B cell (primary cell): ENCODE measurements at regions not wholly inside any gene's neighbourhood (a gene's known extent, or its start where the extent isn't known, plus 50 kb on each side); places are given as distances from the start of the nearest gene placed in this dataset.

Experiments used
- ATAC-seq: fragments of 200-7000 bp; cut with Tn5 transposase; one replicate; pipeline ENCODE4 v1.10.0; 2021; ENCODE audit warnings: low read depth, mild to moderate bottlenecking, moderate number of reproducible peaks, moderate library complexity
- CTCF ChIA-PET: fragments of 350-600 bp; sonication (Branson Sonifier 250); formaldehyde crosslinking; loops from one replicate; lab custom pipeline; 2021; ENCODE audit warnings: antibody characterized with exemption, inconsistent platforms; lab: Charles Lee
- POLR2A ChIA-PET: fragments of 350-600 bp; sonication (Branson Sonifier 250); formaldehyde crosslinking; loops from one replicate; lab custom pipeline; 2021; ENCODE audit warnings: antibody characterized with exemption; lab: Charles Lee
- DNase-seq: peaks from one replicate; pipeline ENCODE4 v3.0.0; 2013
- H2AFZ ChIP-seq: 2 replicates; pipeline ENCODE4 v1.6.1; 2012; ENCODE audit warnings: mild to moderate bottlenecking, low read depth, low read length; ENCODE audit not compliant: insufficient read depth, poor library complexity, severe bottlenecking
- H3K27ac ChIP-seq, 2 donors: 1 replicate in 1 of 2; 2 replicates in 1 of 2; pipeline ENCODE4 v1.5.1; 2012 to 2013; ENCODE audit warnings: low read length in 2 of 2, mild to moderate bottlenecking in 2 of 2, moderate library complexity in 1 of 2
- H3K27me3 ChIP-seq, 4 experiments: fragments of 200-600 bp in 1 of 4; sonication (generic) in 1 of 4; replicated peaks in 1 of 4; 1 replicate in 2 of 4; 2 replicates in 2 of 4; pipeline versions ENCODE4 v1.6.1 to v1.7.0; 2013 to 2016; ENCODE audit warnings: low read length in 3 of 4, mild to moderate bottlenecking in 2 of 4, mixed read lengths in 1 of 4, moderate library complexity in 1 of 4; ENCODE audit not compliant: insufficient read depth in 4 of 4, control insufficient read depth in 3 of 4; ENCODE audit errors: control extremely low read depth in 1 of 4
- H3K36me3 ChIP-seq, 2 experiments: replicated peaks in 1 of 2; 1 replicate in 1 of 2; 2 replicates in 1 of 2; pipeline versions ENCODE4 v1.6.1 to v1.7.1; 2013; ENCODE audit warnings: low read length in 1 of 2; ENCODE audit not compliant: insufficient read depth in 2 of 2, control insufficient read depth in 1 of 2; ENCODE audit errors: control extremely low read depth in 1 of 2, extremely low read depth in 1 of 2
- H3K4me1 ChIP-seq, 2 donors: fragments of 200-600 bp in 1 of 2; sonication (generic) in 1 of 2; 1 replicate in 1 of 2; 2 replicates in 1 of 2; pipeline versions ENCODE4 v1.5.1 to v1.6.1; 2013 to 2017; ENCODE audit warnings: low read length in 2 of 2; ENCODE audit not compliant: control insufficient read depth in 2 of 2, insufficient read depth in 2 of 2
- H3K4me2 ChIP-seq: replicated peaks from 2 replicates; pipeline ENCODE3; 2012; ENCODE audit warnings: mild to moderate bottlenecking, low read depth, low read length; ENCODE audit not compliant: poor library complexity, severe bottlenecking
- H3K4me3 ChIP-seq, 5 experiments: fragments of 200-600 bp in 1 of 5; sonication (generic) in 1 of 5; 1 replicate in 3 of 5; 2 replicates in 2 of 5; pipeline versions ENCODE4 v1.5.1 to v1.7.0; 2011 to 2016; ENCODE audit warnings: low read length in 4 of 5, mild to moderate bottlenecking in 4 of 5, low read depth in 2 of 5, control low read depth in 1 of 5, moderate library complexity in 1 of 5; ENCODE audit not compliant: insufficient read depth in 1 of 5; ENCODE audit errors: control extremely low read depth in 1 of 5, extremely low read depth in 1 of 5
- H3K79me2 ChIP-seq: fragments of 200-600 bp; sonication (generic); one replicate; pipeline ENCODE4 v1.6.0; 2016; ENCODE audit warnings: low read length; ENCODE audit not compliant: control insufficient read depth, insufficient read depth
- H3K9ac ChIP-seq: fragments of 200-600 bp; sonication (generic); 2 replicates; pipeline ENCODE4 v1.6.1; 2017; ENCODE audit warnings: mild to moderate bottlenecking, low read length, moderate library complexity
- H3K9me3 ChIP-seq, 3 donors: one replicate each; pipeline versions ENCODE4 v1.6.1 to v1.7.1; 2013; ENCODE audit warnings: low read length in 2 of 3; ENCODE audit not compliant: control insufficient read depth in 2 of 3, insufficient read depth in 1 of 3; ENCODE audit errors: control extremely low read depth in 1 of 3
- H4K20me1 ChIP-seq: 2 replicates; pipeline ENCODE4 v1.6.0; 2012; ENCODE audit warnings: mild to moderate bottlenecking, low read length; ENCODE audit not compliant: insufficient read depth, control insufficient read depth, poor library complexity, severe bottlenecking
- H3K27ac Mint-ChIP-seq: one replicate; pipeline ENCODE4 v1.8.0; 2021; ENCODE audit warnings: mixed read lengths
- H3K27me3 Mint-ChIP-seq: one replicate; pipeline ENCODE4 v1.8.0; 2021; ENCODE audit warnings: mixed read lengths
- H3K4me1 Mint-ChIP-seq: one replicate; pipeline ENCODE4 v1.8.0; 2021; ENCODE audit warnings: mixed read lengths
- H3K4me3 Mint-ChIP-seq: one replicate; pipeline ENCODE4 v1.8.0; 2021; ENCODE audit warnings: mixed read lengths
- H3K9me3 Mint-ChIP-seq: one replicate; pipeline ENCODE4 v1.8.0; 2022; ENCODE audit warnings: mixed read lengths; ENCODE audit not compliant: insufficient read depth
- EZH2 ChIP-seq: IDR thresholded peaks from 2 replicates; pipeline ENCODE4 v1.6.1; 2012; ENCODE audit warnings: borderline replicate concordance, low read depth, mild to moderate bottlenecking, moderate library complexity, low read length; ENCODE audit not compliant: insufficient read depth, poor library complexity, severe bottlenecking
- WGBS: methylation state at CpG from one replicate; pipeline ENCODE4 v1.1.5; 2013; ENCODE audit warnings: missing lambda C conversion rate; ENCODE audit not compliant: insufficient coverage; 5-methylcytosine and 5-hydroxymethylcytosine counted together
- intact Hi-C: fragments of 100-400 bp; cut with micrococcal nuclease; formaldehyde crosslinking; loops from one replicate; pipeline ENCODE4 v1.10.0; 2022
- TF ChIP-seq, protein P1 (sequence below): fragments of 200-600 bp; IDR thresholded peaks from one replicate; pipeline ENCODE4 v1.8.0; 2022; ENCODE audit warnings: antibody characterized with exemption, mild to moderate bottlenecking

DNA sequence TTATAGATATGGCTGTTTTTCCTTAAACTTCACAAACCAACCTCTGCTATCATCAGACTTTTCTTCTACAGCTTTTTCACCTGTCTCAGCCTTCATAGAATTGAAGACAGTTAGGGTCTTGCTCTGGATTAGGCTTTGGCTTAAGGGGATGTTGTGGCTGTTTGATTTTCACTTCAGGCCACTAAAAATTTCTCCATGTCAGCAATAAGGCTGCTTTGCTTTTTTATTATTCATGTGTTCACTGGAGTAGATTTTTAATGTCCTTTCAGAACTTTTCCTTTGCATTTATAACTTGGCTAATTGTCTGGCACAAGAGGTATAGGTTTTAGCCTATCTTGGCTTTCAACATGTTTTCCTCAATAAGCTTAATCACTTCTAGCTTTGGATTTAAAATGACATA, 392.6 kb downstream of the RFPL4B start:
- H3K27ac Mint-ChIP-seq: no peak overlapping the region
- Histone ChIP-seq H4K20me1 (no peaks in the 10 kb centered on the region), H3K9ac (no peak overlapping the region), H3K79me2 (no peaks in the 10 kb centered on the region), H3K4me1 (no peaks in the 10 kb centered on the region), H3K36me3 (no peaks in the 10 kb centered on the region), H2AFZ (no peak overlapping the region), H3K27me3 (no peaks in the 10 kb centered on the region), H3K4me3 (no peak overlapping the region), H3K27ac (no peak overlapping the region), H3K4me2 (no peak overlapping the region), H3K9me3 (no peaks in the 10 kb centered on the region)
- H3K4me1 Mint-ChIP-seq: no peaks in the 10 kb centered on the region
- CTCF ChIA-PET: no interaction called here
- intact Hi-C loops: no loop called here
- TF ChIP-seq EZH2: no peak
- TF ChIP-seq, protein P1, sequence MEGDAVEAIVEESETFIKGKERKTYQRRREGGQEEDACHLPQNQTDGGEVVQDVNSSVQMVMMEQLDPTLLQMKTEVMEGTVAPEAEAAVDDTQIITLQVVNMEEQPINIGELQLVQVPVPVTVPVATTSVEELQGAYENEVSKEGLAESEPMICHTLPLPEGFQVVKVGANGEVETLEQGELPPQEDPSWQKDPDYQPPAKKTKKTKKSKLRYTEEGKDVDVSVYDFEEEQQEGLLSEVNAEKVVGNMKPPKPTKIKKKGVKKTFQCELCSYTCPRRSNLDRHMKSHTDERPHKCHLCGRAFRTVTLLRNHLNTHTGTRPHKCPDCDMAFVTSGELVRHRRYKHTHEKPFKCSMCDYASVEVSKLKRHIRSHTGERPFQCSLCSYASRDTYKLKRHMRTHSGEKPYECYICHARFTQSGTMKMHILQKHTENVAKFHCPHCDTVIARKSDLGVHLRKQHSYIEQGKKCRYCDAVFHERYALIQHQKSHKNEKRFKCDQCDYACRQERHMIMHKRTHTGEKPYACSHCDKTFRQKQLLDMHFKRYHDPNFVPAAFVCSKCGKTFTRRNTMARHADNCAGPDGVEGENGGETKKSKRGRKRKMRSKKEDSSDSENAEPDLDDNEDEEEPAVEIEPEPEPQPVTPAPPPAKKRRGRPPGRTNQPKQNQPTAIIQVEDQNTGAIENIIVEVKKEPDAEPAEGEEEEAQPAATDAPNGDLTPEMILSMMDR: no peak
- H3K27me3 Mint-ChIP-seq: peaks cover 2% of the 10 kb centered on the region
- POLR2A ChIA-PET: no interaction called here
- no peak overlapping the region for H3K4me3 Mint-ChIP-seq
- ATAC-seq (no peak), DNase-seq (no peak)
- H3K9me3 Mint-ChIP-seq: no peaks in the 10 kb centered on the region

DNA sequence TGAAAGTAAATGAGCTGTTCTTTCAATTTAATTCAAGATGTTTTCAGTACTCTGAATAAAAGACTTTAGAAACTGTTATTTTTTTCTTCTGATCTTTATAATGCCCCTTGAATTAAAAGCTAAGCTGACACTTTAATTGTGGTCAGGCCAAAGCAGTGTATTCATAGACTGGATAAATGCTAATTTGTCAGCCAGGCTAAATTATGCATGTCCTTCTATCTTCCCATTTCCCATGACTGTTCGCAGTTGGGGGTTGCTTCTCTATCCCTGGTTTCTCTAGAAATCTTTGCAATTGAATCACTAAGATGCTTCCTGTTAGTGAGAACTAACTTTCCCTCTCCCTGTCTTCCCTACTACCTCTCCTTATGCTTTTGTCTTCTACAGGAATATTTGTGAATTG, 396.2 kb downstream of the RFPL4B start:
- no peaks in the 10 kb centered on the region for H3K4me1 Mint-ChIP-seq
- H3K4me1 ChIP-seq: no peaks in the 10 kb centered on the region
- no peak overlapping the region for H3K27ac Mint-ChIP-seq
- H4K20me1 ChIP-seq: no peaks in the 10 kb centered on the region
- DNase-seq (no peak), ATAC-seq (no peak)
- H2AFZ ChIP-seq: no peak overlapping the region
- ChIA-PET POLR2A (no interaction called here), CTCF (no interaction called here)
- H3K4me2 ChIP-seq: no peak overlapping the region
- no peak overlapping the region for H3K27ac ChIP-seq
- intact Hi-C loops: no loop called here
- TF ChIP-seq, protein P1: no peak
- TF ChIP-seq EZH2: no peak
- no peak overlapping the region for H3K9ac ChIP-seq
- no peaks in the 10 kb centered on the region for H3K9me3 ChIP-seq
- H3K4me3 ChIP-seq: no peak overlapping the region
- H3K4me3 Mint-ChIP-seq: no peak overlapping the region
- peaks cover 2% of the 10 kb centered on the region for H3K27me3 Mint-ChIP-seq
- no peaks in the 10 kb centered on the region for H3K79me2 ChIP-seq
- WGBS: no CpG with 5 or more reads among the region's 1 CpG
- H3K36me3 ChIP-seq: no peaks in the 10 kb centered on the region
- H3K9me3 Mint-ChIP-seq: no peaks in the 10 kb centered on the region
- H3K27me3 ChIP-seq: no peaks in the 10 kb centered on the region
